IPS-20b (cell line): ENCODE measurements at regions not wholly inside any gene's neighbourhood (a gene's known extent, or its start where the extent isn't known, plus 50 kb on each side); places are given as distances from the start of the nearest gene placed in this dataset.

Experiments
- H3K27ac ChIP-seq: one replicate; pipeline ENCODE4 v1.5.1; 2013; ENCODE audit warnings: low read length
- H3K27me3 ChIP-seq: 2 replicates; pipeline ENCODE4 v1.6.1; 2013; ENCODE audit warnings: mild to moderate bottlenecking, low read length, inconsistent platforms; ENCODE audit not compliant: insufficient read depth
- H3K36me3 ChIP-seq: 2 replicates; pipeline ENCODE4 v1.6.1; 2013; ENCODE audit warnings: low read depth, mild to moderate bottlenecking, inconsistent platforms, low read length, moderate library complexity; ENCODE audit not compliant: insufficient read depth
- H3K4me1 ChIP-seq: 2 replicates; pipeline ENCODE4 v1.6.1; 2013; ENCODE audit warnings: mild to moderate bottlenecking, control low read depth, inconsistent platforms, low read length, moderate library complexity; ENCODE audit not compliant: insufficient read depth
- H3K4me3 ChIP-seq: 2 replicates; pipeline ENCODE4 v1.5.1; 2013; ENCODE audit warnings: mild to moderate bottlenecking, low read length, inconsistent platforms
- H3K9ac ChIP-seq: 2 replicates; pipeline ENCODE4 v1.6.1; 2013; ENCODE audit warnings: low read depth, mild to moderate bottlenecking, inconsistent platforms, low read length, moderate library complexity
- H3K9me3 ChIP-seq: 2 replicates; pipeline ENCODE4 v1.6.1; 2013; ENCODE audit warnings: mild to moderate bottlenecking, low read depth, low read length, inconsistent platforms; ENCODE audit not compliant: insufficient read depth

DNA sequence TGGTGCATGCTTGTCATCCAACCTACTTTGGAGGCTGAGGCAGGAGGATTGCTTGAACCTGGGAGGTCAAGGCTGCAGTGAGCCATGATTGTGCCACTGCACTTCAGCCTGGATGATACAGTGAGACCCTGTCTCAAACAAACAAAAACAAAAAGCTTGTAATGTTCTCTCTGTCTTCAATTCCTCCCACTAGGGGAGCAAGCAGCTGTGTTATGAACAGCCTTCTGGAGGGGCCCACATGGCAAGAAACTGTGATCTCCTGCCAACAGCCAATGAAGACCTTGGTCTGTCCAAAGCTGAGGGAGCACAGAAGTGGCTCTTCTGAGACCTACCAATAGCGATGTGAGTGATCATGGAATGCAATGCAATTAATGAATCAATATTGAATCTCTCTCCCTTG, 229.2 kb downstream of the SEC23IP start:
- Histone ChIP-seq H3K4me1 (no peaks in the 10 kb centered on the region), H3K9ac (no peak overlapping the region), H3K9me3 (no peaks in the 10 kb centered on the region), H3K4me3 (no peak overlapping the region), H3K27ac (no peak overlapping the region), H3K27me3 (no peaks in the 10 kb centered on the region), H3K36me3 (no peaks in the 10 kb centered on the region)

DNA sequence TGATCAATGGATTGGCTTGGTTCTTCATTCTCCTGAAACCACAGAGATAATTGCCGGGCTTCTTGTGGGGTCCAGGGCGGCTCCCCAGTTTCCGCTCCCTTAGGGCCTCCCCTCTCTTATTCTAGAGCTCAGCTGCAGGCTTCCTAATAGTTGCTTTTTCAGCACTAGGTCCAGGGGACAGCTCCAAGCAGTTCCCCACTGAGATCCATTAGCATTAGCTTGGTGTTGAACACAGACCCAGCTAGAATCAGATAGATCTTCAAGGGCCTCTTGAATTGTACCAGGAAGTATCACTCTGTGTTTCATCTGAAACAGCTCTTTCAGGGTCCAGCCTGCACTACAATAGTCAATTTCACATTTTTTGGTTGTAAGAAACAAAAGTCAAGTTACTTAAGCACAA, 238.7 kb downstream of the SEC23IP start:
- no peaks in the 10 kb centered on the region for H3K27me3 ChIP-seq
- H3K27ac ChIP-seq, result no peak overlapping the region
- no peaks in the 10 kb centered on the region for H3K36me3 ChIP-seq
- H3K4me3 ChIP-seq, result no peak overlapping the region
- H3K9me3 ChIP-seq, result no peaks in the 10 kb centered on the region
- no peak overlapping the region for H3K9ac ChIP-seq
- peaks cover 6% of the 10 kb centered on the region; the same call in 1 of the 2 replicates for H3K4me1 ChIP-seq

DNA sequence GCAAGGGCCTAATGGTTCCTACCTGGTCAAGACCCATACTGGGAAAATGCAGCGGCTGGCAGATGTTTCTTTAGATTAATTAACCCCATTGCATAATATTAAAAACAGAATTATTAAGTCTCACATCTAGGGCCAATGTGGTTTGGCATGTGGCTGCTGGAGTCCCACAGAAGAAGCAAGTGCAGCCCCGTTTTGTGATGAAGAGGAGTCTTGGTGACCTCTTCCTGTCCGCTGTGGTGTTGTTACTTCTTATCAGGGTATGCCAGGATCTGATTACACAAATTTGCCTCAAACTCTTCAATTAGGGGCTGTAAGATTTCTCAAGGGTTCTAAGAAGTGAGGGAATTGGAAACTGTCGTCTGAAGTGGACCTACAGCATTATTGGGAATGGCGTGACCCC, 240.3 kb downstream of the SEC23IP start:
- no peaks in the 10 kb centered on the region for H3K36me3 ChIP-seq
- no peak overlapping the region for H3K9ac ChIP-seq
- no peaks in the 10 kb centered on the region for H3K27me3 ChIP-seq
- H3K27ac ChIP-seq, result no peak overlapping the region
- no peak overlapping the region for H3K4me3 ChIP-seq
- no peaks in the 10 kb centered on the region for H3K9me3 ChIP-seq
- H3K4me1 ChIP-seq, result no peaks in the 10 kb centered on the region

DNA sequence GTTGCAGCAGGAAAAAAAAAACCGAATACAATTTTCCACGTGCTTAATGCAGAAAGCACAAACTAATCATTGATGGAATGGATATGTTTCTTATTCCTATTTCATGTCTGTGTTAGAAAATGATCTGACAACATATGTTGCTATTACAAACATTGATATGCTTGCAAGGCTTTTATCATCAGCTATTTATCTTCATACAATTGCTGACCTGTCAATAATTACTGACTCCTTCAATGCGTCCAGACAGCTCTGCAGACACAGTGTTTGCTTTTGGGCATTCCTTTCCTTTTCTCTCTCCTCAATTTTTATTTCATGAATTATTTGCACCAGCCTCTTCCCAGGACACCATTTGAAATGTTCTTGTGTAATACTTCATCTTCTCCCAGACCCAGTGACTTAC, 246.2 kb downstream of the SEC23IP start:
- Histone ChIP-seq H3K9me3 (peaks cover 6% of the 10 kb centered on the region; the same call in 1 of the 2 replicates), H3K27me3 (no peaks in the 10 kb centered on the region), H3K9ac (no peak overlapping the region), H3K4me1 (peaks cover 6% of the 10 kb centered on the region; the same call in 1 of the 2 replicates), H3K27ac (no peak overlapping the region), H3K4me3 (no peak overlapping the region), H3K36me3 (no peaks in the 10 kb centered on the region)

DNA sequence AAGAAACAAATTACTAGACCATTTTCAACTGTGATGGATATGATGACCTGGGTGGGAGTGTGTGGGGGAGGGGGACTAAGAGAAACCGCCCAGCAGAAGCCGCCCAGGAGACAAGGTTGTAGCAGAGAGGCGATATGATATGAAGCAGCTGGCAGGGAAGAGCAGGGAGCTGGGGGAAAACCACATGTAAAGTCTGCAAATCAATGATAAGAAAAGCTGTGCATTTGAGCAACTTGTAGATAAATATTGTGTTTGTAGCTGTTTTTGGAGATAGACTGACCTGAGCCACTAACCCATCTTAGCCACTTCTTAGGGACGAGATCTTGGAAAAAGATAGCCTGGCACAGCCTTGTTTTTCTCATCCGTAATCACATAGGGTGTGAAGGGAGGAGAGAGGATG, 252.6 kb downstream of the SEC23IP start:
- no peaks in the 10 kb centered on the region for H3K9me3 ChIP-seq
- H3K27me3 ChIP-seq, result no peaks in the 10 kb centered on the region
- no peaks in the 10 kb centered on the region for H3K36me3 ChIP-seq
- H3K4me3 ChIP-seq, result no peak overlapping the region
- no peak overlapping the region for H3K27ac ChIP-seq
- H3K4me1 ChIP-seq, result no peaks in the 10 kb centered on the region
- no peak overlapping the region for H3K9ac ChIP-seq

DNA sequence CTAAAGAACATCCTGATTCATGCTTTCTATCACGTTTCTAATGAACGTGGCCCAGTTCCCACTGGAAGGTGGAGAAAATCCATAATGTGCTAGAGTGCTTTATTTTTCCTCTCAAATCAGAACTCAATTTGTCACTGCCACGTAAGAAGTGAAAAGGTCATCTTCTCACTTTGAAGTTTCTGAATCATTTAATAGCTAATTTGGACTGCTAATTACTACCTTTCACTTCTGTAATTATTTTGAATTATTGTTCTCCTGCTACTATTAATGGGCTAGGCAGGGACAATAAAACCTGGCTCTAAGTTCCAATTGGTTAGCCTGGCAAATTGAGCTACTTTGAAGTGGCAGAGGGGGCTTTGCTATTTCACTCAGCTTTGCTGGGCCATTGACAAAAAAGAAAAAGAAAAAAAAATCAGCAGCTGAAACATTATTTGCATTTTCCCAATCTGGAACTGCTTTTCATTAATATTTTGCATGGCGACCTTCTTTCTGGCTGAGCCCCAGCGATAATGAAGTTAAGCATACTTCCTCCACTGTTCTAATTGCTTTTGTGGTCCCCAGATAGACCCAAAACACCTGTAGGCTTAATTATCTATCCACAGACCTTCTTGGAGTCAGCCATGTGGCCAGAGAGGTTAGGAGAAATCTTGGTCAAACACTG, 264.2 kb downstream of the SEC23IP start:
- H3K4me3 ChIP-seq, result no peak overlapping the region

DNA sequence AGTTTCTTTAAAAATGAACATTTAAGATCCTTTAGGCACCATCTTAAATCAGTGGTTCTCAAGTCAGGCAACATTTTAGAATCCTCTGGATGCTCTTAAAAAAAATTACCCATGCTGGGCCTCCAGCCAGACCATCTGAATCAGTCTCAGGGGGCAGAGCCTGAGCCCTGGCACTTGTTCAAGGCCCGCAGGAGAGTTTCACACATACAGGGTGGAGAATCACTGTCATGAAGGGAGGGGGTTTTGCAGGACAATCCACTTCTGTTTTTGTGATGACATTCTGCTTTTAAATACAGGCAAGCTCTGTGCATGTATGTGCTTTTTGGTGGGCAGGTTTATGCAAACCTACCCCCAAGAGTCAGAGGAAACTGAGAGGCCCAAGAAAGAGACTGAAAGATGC, 268.6 kb downstream of the SEC23IP start:
- Histone ChIP-seq H3K4me3 (no peak overlapping the region), H3K4me1 (no peaks in the 10 kb centered on the region), H3K27ac (no peak overlapping the region), H3K27me3 (no peaks in the 10 kb centered on the region), H3K36me3 (no peaks in the 10 kb centered on the region), H3K9ac (no peak overlapping the region), H3K9me3 (no peaks in the 10 kb centered on the region)

More for the DNA sequence above, 264.2 kb downstream of the SEC23IP start:
- Histone ChIP-seq H3K9me3 (no peaks in the 10 kb centered on the region), H3K27ac (no peak overlapping the region), H3K9ac (no peak overlapping the region), H3K4me1 (no peaks in the 10 kb centered on the region), H3K27me3 (no peaks in the 10 kb centered on the region), H3K36me3 (no peaks in the 10 kb centered on the region)

DNA sequence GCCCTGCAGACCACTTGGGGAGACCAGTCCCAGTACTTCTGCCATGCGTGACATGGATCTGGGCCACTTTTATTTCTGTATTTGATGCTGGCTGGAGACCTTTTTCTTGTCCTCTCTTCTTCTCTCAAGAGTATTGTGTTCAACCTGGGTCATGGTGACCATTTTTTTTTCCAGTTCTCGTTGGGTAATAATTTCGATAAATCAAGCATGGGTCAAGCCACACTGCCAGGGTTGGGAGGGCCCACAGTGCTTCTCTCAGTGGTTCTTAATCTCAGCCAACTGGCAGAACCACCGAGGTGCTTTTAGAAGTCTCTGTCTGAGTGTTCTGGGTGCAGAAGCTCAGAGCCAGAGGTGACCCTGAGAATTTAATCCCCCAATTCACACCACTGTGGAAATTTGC, 269.9 kb downstream of the SEC23IP start:
- Histone ChIP-seq H3K27ac (no peak overlapping the region), H3K9ac (no peak overlapping the region)

DNA sequence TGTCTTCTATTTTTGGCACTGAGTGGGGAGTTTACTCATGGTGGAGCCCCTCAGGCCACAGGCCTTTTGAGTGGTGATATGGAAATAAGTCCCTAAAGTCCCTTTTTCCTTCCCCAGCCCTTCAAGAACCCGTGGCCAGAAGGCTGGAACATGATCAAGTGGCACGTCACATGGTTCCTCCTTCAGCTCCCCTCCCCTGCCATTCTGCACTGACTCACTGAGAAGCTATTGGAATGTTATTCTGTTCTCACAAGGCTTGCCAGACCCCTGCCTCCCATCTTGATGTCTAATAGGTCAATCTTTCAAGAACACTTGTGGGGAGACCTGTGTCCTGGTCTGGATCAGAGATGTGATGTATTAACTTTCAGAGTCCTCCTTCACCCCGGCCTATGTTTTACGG, 279.8 kb downstream of the SEC23IP start:
- Histone ChIP-seq H3K9me3 (no peaks in the 10 kb centered on the region), H3K4me1 (peaks cover 9% of the 10 kb centered on the region; the same call in 1 of the 2 replicates), H3K9ac (no peak overlapping the region), H3K36me3 (no peaks in the 10 kb centered on the region), H3K27ac (no peak overlapping the region), H3K27me3 (no peaks in the 10 kb centered on the region), H3K4me3 (no peak overlapping the region)

More for the DNA sequence above, 269.9 kb downstream of the SEC23IP start:
- Histone ChIP-seq H3K27me3 (no peaks in the 10 kb centered on the region), H3K4me3 (no peak overlapping the region), H3K4me1 (no peaks in the 10 kb centered on the region), H3K9me3 (no peaks in the 10 kb centered on the region), H3K36me3 (no peaks in the 10 kb centered on the region)

DNA sequence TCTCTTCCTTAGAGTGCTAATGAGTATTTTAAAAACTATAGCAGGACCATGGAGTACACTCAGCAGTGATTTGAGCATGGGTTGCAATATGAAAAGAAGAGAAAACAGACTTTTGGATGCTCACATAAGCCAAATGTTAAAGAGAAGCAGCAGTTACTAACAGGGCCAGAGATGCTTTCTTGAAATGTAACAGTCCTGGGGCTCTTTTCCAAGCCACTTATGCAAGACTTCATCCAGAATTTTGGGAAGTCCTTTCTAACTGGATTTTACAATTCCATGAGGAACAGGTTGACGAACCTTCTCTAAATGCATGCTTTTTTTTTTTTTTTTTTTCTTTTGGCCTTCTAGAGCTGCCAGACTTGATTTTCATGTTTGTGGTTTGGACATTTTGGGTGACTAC, 282.0 kb downstream of the SEC23IP start:
- no peak overlapping the region for H3K27ac ChIP-seq
- no peak overlapping the region for H3K4me3 ChIP-seq
- H3K27me3 ChIP-seq, result no peaks in the 10 kb centered on the region
- H3K4me1 ChIP-seq, result 0 out of 2 replicates have a peak, but pooled peaks cover 4% of the 10 kb centered on the region
- H3K36me3 ChIP-seq, result no peaks in the 10 kb centered on the region
- H3K9ac ChIP-seq, result no peak overlapping the region
- H3K9me3 ChIP-seq, result no peaks in the 10 kb centered on the region

DNA sequence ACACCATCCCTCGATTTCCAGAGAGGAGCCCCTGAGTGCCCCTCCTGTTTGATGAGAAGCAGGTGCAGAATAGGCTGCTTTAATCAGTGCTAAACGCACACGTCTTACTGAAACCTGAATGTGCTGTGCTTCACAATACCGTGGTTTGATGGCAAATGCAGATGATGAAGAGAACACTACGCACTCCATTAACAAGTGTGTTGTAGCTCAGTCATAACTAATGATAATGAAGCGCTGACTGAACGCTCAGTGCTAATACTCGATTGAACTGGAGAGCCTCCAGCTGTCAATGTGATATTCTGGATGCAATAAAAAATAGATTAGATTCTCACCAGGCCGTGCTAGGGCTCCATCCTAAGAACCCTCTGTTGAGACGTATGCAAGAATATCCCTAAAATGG, 279.7 kb upstream of the PLPP4 start:
- Histone ChIP-seq H3K9me3 (no peaks in the 10 kb centered on the region), H3K27me3 (no peaks in the 10 kb centered on the region), H3K4me3 (no peak overlapping the region), H3K27ac (no peak overlapping the region), H3K9ac (no peak overlapping the region), H3K4me1 (0 out of 2 replicates have a peak, but pooled peaks cover 4% of the 10 kb centered on the region), H3K36me3 (no peaks in the 10 kb centered on the region)

DNA sequence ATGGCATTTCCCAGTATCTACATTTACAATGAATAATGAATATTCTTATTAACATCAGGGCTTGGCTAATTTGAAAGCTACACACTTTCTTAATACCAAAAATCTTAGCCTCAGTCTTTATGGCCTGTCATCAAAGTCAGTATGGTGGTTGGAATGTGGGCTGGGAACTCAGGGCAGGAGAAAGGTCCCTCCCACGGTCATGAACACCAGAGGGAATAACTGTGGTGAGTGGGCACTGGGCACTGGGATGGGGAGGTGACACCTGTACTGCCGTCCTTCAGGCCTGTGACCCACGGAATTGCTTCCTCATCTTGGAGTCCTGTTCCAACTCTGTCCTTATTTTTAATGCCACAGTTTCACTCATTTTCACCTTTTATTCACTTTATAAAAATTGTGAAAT, 276.9 kb upstream of the PLPP4 start:
- Histone ChIP-seq H3K36me3 (no peaks in the 10 kb centered on the region), H3K27me3 (no peaks in the 10 kb centered on the region), H3K4me1 (no peaks in the 10 kb centered on the region), H3K9ac (no peak overlapping the region), H3K4me3 (no peak overlapping the region), H3K9me3 (no peaks in the 10 kb centered on the region), H3K27ac (no peak overlapping the region)
